Mammary epithelial cell (primary cell): ENCODE measurements at regions not wholly inside any gene's neighbourhood (a gene's known extent, or its start where the extent isn't known, plus 50 kb on each side); places are given as distances from the start of the nearest gene placed in this dataset.

Experiments
- EZH2 ChIP-seq: IDR thresholded peaks from 2 replicates; pipeline ENCODE4 v1.6.1; 2012; ENCODE audit warnings: low read length, inconsistent platforms, borderline replicate concordance
- TF ChIP-seq, protein P1 (sequence below), 2 donors: IDR thresholded peaks in 1 of 2; conservative IDR thresholded peaks in 1 of 2; 2 replicates each; pipeline ENCODE4 v1.5.1; 2011 to 2012; ENCODE audit warnings: inconsistent platforms in 2 of 2, low read length in 2 of 2, mild to moderate bottlenecking in 2 of 2, control low read depth in 1 of 2, low read depth in 1 of 2; ENCODE audit not compliant: insufficient read depth in 1 of 2; ENCODE audit errors: extremely low read depth in 1 of 2

DNA sequence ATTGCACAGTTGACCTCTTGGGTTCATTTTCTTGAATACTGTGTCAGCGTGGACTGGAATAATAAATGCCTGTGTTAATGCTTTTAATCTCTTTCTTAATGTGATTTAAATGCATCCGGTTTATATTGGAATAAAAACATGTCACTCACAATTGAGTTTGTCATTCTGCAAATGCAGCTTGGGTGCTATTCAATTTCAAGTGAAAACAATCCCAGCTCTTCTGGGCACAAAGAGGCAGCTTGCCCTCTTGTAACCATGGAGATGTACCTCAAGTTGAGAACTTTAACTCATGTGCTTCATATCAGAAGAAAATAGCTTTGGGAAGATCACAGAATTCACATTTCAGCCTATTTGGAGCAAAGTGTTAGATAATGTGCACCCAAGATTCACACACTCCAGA lies 355.7 kb upstream of the GNPDA2 start:
- TF ChIP-seq, protein P1, sequence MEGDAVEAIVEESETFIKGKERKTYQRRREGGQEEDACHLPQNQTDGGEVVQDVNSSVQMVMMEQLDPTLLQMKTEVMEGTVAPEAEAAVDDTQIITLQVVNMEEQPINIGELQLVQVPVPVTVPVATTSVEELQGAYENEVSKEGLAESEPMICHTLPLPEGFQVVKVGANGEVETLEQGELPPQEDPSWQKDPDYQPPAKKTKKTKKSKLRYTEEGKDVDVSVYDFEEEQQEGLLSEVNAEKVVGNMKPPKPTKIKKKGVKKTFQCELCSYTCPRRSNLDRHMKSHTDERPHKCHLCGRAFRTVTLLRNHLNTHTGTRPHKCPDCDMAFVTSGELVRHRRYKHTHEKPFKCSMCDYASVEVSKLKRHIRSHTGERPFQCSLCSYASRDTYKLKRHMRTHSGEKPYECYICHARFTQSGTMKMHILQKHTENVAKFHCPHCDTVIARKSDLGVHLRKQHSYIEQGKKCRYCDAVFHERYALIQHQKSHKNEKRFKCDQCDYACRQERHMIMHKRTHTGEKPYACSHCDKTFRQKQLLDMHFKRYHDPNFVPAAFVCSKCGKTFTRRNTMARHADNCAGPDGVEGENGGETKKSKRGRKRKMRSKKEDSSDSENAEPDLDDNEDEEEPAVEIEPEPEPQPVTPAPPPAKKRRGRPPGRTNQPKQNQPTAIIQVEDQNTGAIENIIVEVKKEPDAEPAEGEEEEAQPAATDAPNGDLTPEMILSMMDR (conservative IDR thresholded peaks at IDR 0.05 in 1 of 2, IDR thresholded peaks at IDR 0.05 in 1 of 2; ENCODE audit: extremely low read depth in 1 of 2, insufficient read depth in 1 of 2, low read depth in 1 of 2, low read length in 2 of 2), result no peak
- TF ChIP-seq EZH2, result no peak
